GM21576 (cell line): ENCODE measurements at regions not wholly inside any gene's neighbourhood (a gene's known extent, or its start where the extent isn't known, plus 50 kb on each side); places are given as distances from the start of the nearest gene placed in this dataset.

Source experiments
- ATAC-seq: cut with Tn5 transposase; IDR thresholded peaks from one replicate; pipeline ENCODE4 v1.9.1; 2021; ENCODE audit warnings: mild to moderate bottlenecking, moderate library complexity; ENCODE audit not compliant: unreplicated experiment

GRCh38 chr7:110591341-110591740, 499.6 kb upstream of the LRRN3 start:
- no peak for ATAC-seq

GRCh38 chr7:110592557-110592956, 498.4 kb upstream of the LRRN3 start:
- ATAC-seq: no peak

- ATAC-seq: no peak
These were observed 497.6 kb upstream of the LRRN3 start for GRCh38 chr7:110593355-110593754.

- ATAC-seq: no peak
These were observed 495.2 kb upstream of the LRRN3 start for GRCh38 chr7:110595694-110596093.

GRCh38 chr7:110600956-110601355, 490.0 kb upstream of the LRRN3 start:
- ATAC-seq: no peak

- no peak for ATAC-seq
These were observed 489.2 kb upstream of the LRRN3 start for GRCh38 chr7:110601710-110602109.

GRCh38 chr7:110604206-110604605, 486.7 kb upstream of the LRRN3 start:
- ATAC-seq: no peak

GRCh38 chr7:110604885-110605284, 486.0 kb upstream of the LRRN3 start:
- ATAC-seq: no peak

- no peak for ATAC-seq
These were observed 483.7 kb upstream of the LRRN3 start for GRCh38 chr7:110607050-110607857.

- no peak for ATAC-seq
These were observed 481.6 kb upstream of the LRRN3 start for GRCh38 chr7:110609336-110609735.

- ATAC-seq: no peak
These were observed 478.2 kb upstream of the LRRN3 start for GRCh38 chr7:110612680-110613079.
